HepG2 (cell line): ENCODE measurements at regions not wholly inside any gene's neighbourhood (a gene's known extent, or its start where the extent isn't known, plus 50 kb on each side); places are given as distances from the start of the nearest gene placed in this dataset.

Source experiments
- ATAC-seq: fragments of 200-7000 bp; cut with Tn5 transposase; 3 replicates; pipeline ENCODE4 v1.9.1; 2020; ENCODE audit warnings: mild to moderate bottlenecking, moderate library complexity
- BruUV-seq: library from RNA; stranded (reverse); fragments of 400-500 nt; replicated peaks from 2 replicates; lab custom pipeline; 2021; lab: Mats Ljungman, UMichigan
- CTCF ChIA-PET: fragments of 300-600 bp; formaldehyde crosslinking; extraction: SDS; loops from one replicate; lab custom pipeline; 2021; ENCODE audit warnings: low total read pairs, inconsistent platforms, low intra/inter-chr PET ratio; lab: Yijun Ruan, JAX
- POLR2A ChIA-PET: fragments of 350-600 bp; sonication (Branson Sonifier 250); formaldehyde crosslinking; loops from one replicate; lab custom pipeline; 2020; ENCODE audit warnings: antibody characterized with exemption, inconsistent platforms; lab: Yijun Ruan, JAX
- DNase-seq: peaks from one replicate; pipeline ENCODE4 v3.0.0-alpha.2; 2015; ENCODE audit warnings: low spot score
- FAIRE-seq: peaks from 3 replicates; lab custom pipeline; 2011; peaks lifted over from hg19 to GRCh38; lab: Jason Lieb, UNC
- H2AFZ ChIP-seq: one replicate; pipeline ENCODE4 v1.6.1; 2011; ENCODE audit warnings: low read length, inconsistent platforms
- H3K27ac ChIP-seq: fragments of 300-600 bp; 3 replicates; pipeline ENCODE4 v1.8.0; 2011; ENCODE audit warnings: mixed run types, mild to moderate bottlenecking, mixed read lengths, low read length, inconsistent platforms; ENCODE audit not compliant: insufficient read depth; ENCODE audit errors: extremely low read length
- H3K27me3 ChIP-seq, 2 experiments: fragments of 200-600 bp in 1 of 2; 2 replicates in 1 of 2; 3 replicates in 1 of 2; pipeline versions ENCODE4 v1.6.0 to v1.8.0; 2011; ENCODE audit warnings: low read length in 2 of 2, mild to moderate bottlenecking in 2 of 2, moderate library complexity in 2 of 2, inconsistent platforms in 1 of 2; ENCODE audit not compliant: insufficient read depth in 2 of 2, control insufficient read depth in 1 of 2
- H3K36me3 ChIP-seq, 2 experiments: fragments of 200-600 bp in 1 of 2; replicated peaks in 1 of 2; 2 replicates in 1 of 2; 3 replicates in 1 of 2; pipeline versions ENCODE4 v1.5.1 to v1.8.0; 2011; ENCODE audit warnings: low read length in 2 of 2, inconsistent platforms in 1 of 2; ENCODE audit not compliant: insufficient read depth in 2 of 2, control insufficient read depth in 1 of 2
- H3K4me1 ChIP-seq: 2 replicates; pipeline ENCODE4 v1.5.1; 2012; ENCODE audit warnings: low read length, inconsistent platforms; ENCODE audit not compliant: insufficient read depth
- H3K4me2 ChIP-seq: 2 replicates; pipeline ENCODE4 v1.6.0; 2011; ENCODE audit warnings: low read depth, low read length, inconsistent platforms
- H3K4me3 ChIP-seq, 3 experiments: fragments of 200-600 bp in 1 of 3; sonication (generic), shearing (Covaris generic) in 1 of 3; replicated peaks in 1 of 3; 2 replicates each; pipeline ENCODE4 v1.5.1; 2011 to 2016; ENCODE audit warnings: low read length in 3 of 3, inconsistent platforms in 2 of 3, low read depth in 2 of 3, mild to moderate bottlenecking in 2 of 3, control low read depth in 1 of 3, mixed read lengths in 1 of 3; ENCODE audit not compliant: insufficient read depth in 1 of 3
- H3K79me2 ChIP-seq: one replicate; pipeline ENCODE4 v1.6.1; 2011; ENCODE audit warnings: low read length, inconsistent platforms; ENCODE audit not compliant: insufficient read depth
- H3K9ac ChIP-seq: 2 replicates; pipeline ENCODE4 v1.6.0; 2011; ENCODE audit warnings: mild to moderate bottlenecking, low read depth, low read length, inconsistent platforms; ENCODE audit not compliant: insufficient read depth
- H3K9me3 ChIP-seq: 2 replicates; pipeline ENCODE4 v1.5.1; 2012; ENCODE audit warnings: mild to moderate bottlenecking, low read length
- H4K20me1 ChIP-seq: 2 replicates; pipeline ENCODE4 v1.6.0; 2011; ENCODE audit warnings: inconsistent platforms, mild to moderate bottlenecking, low read length, moderate library complexity; ENCODE audit not compliant: insufficient read depth
- ATRX ChIP-seq: sonication (generic); formaldehyde crosslinking; IDR thresholded peaks from 2 replicates; pipeline ENCODE4 v1.4.0; 2020; ENCODE audit warnings: missing genetic modification reagents, borderline replicate concordance
- HNRNPUL1 ChIP-seq: fragments of 200-400 bp; formaldehyde crosslinking; IDR thresholded peaks from 2 replicates; pipeline ENCODE4 v1.6.1; 2017; ENCODE audit warnings: low read depth, mild to moderate bottlenecking, low read length, moderate library complexity
- HOXA5 ChIP-seq: sonication (generic); formaldehyde crosslinking; IDR thresholded peaks from 2 replicates; pipeline ENCODE4 v1.4.0; 2020; ENCODE audit warnings: missing genetic modification reagents
- MXI1 ChIP-seq: IDR thresholded peaks from 3 replicates; pipeline ENCODE4 v1.6.1; 2012; ENCODE audit warnings: low read depth, low read length, inconsistent platforms, borderline replicate concordance
- NFKBIZ ChIP-seq: IDR thresholded peaks from 2 replicates; pipeline ENCODE4 v1.6.1; 2018; ENCODE audit warnings: missing genetic modification reagents, missing compliant biosample characterization
- NR1H2 ChIP-seq: sonication (generic); formaldehyde crosslinking; IDR thresholded peaks from 2 replicates; pipeline ENCODE4 v1.8.1; 2022; ENCODE audit warnings: low read depth, missing genetic modification reagents, borderline replicate concordance
- SMAD3 ChIP-seq: sonication (generic); formaldehyde crosslinking; IDR thresholded peaks from 2 replicates; pipeline ENCODE4 v1.4.0; 2020; ENCODE audit warnings: missing genetic modification reagents
- SRSF1 ChIP-seq: fragments of 200-400 bp; formaldehyde crosslinking; optimal IDR thresholded peaks from 2 replicates; pipeline ENCODE3; 2017; ENCODE audit warnings: mild to moderate bottlenecking, low read depth, low read length, moderate library complexity
- ZEB1 ChIP-seq: IDR thresholded peaks from 2 replicates; pipeline ENCODE4 v1.6.1; 2012; ENCODE audit warnings: mild to moderate bottlenecking, low read depth, inconsistent platforms; ENCODE audit not compliant: insufficient replicate concordance
- ZMYM2 ChIP-seq: sonication (generic); formaldehyde crosslinking; IDR thresholded peaks from 2 replicates; pipeline ENCODE4 v1.8.0; 2022; ENCODE audit warnings: mild to moderate bottlenecking, missing genetic modification reagents
- ZMYM3 ChIP-seq: sonication (generic); formaldehyde crosslinking; IDR thresholded peaks from 2 replicates; pipeline ENCODE4 v1.5.1; 2020; ENCODE audit warnings: mild to moderate bottlenecking, missing genetic modification reagents
- ZNF564 ChIP-seq: sonication (generic); formaldehyde crosslinking; IDR thresholded peaks from 2 replicates; pipeline ENCODE4 v1.8.1; 2023; ENCODE audit warnings: mild to moderate bottlenecking, missing genetic modification reagents
- ZNF839 ChIP-seq: sonication (generic); formaldehyde crosslinking; IDR thresholded peaks from 2 replicates; pipeline ENCODE4 v1.4.0; 2020; ENCODE audit warnings: missing genetic modification reagents, mild to moderate bottlenecking, borderline replicate concordance
- ZSCAN22 ChIP-seq: sonication (generic); formaldehyde crosslinking; IDR thresholded peaks from 2 replicates; pipeline ENCODE4 v1.4.0; 2020; ENCODE audit warnings: mild to moderate bottlenecking, missing genetic modification reagents
- WGBS: methylation state at CpG from one replicate; pipeline ENCODE4 v1.1.6; 2017; ENCODE audit warnings: low lambda C conversion rate; 5-methylcytosine and 5-hydroxymethylcytosine counted together
- in situ Hi-C: cut with HindIII; loops from 2 replicates; pipeline ENCODE4 v1.10.0; 2017; ENCODE audit warnings: low pct_unique_long_range_greater_than_20kb; ENCODE audit not compliant: extremely low pct_ligation_motif_present
- intact Hi-C: fragments of 100-400 bp; cut with micrococcal nuclease; formaldehyde crosslinking; loops from one replicate; pipeline ENCODE4 v1.10.0; 2022; ENCODE audit not compliant: unreplicated experiment
- TF ChIP-seq, protein P1 (sequence below): sonication (generic); formaldehyde crosslinking; IDR thresholded peaks from 2 replicates; pipeline ENCODE4 v1.8.0; 2022; ENCODE audit warnings: mild to moderate bottlenecking, missing genetic modification reagents, moderate library complexity
- TF ChIP-seq, protein P2 (sequence below): IDR thresholded peaks from 2 replicates; pipeline ENCODE4 v1.6.1; 2016; ENCODE audit warnings: low read depth, control low read depth
- TF ChIP-seq, protein P3 (sequence below): sonication (generic); formaldehyde crosslinking; IDR thresholded peaks from 2 replicates; pipeline ENCODE4 v1.4.0; 2020; ENCODE audit warnings: missing genetic modification reagents

DNA sequence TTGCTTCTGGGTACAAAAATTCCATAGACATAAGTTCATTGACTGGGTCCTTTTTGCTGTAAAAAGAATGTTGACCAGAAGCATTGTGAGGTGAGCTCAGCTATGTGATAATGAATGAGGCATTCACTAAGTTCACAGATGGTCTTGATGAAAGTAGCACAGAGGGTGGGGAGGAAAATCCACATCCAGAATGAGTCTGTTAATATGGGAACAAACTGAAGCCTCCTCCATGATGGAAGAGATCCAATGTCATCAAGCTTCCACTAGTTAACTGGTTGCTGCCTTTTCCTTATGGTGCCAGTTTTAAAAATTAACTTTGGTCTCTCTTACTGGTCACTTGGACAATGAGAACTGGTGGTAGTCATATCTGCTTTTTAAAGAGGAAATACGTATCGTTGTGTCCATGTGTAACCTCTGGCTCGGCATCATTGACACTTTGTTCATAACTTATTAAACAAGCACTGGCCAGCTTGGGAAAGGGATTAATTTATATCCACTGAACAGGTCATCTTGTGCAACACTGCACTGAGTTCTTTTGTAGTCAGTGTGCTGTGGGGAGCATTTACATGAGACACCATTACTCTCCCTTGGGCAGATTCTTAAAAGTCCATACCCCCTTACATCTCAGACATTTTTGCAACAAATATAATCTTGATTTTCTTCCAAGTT lies 88.6 kb downstream of the ADAMTS1 start:
- Histone ChIP-seq H4K20me1 (no peaks in the 10 kb centered on the region), H3K27me3 (no peaks in the 10 kb centered on the region), H3K79me2 (no peaks in the 10 kb centered on the region), H3K4me3 (no peak overlapping the region), H3K9ac (no peak overlapping the region), H3K9me3 (peaks cover 50% of the 10 kb centered on the region), H3K4me1 (no peaks in the 10 kb centered on the region), H3K4me2 (no peak overlapping the region), H2AFZ (no peak overlapping the region), H3K36me3 (no peaks in the 10 kb centered on the region), H3K27ac (no peak overlapping the region)
- TF ChIP-seq NR1H2 (CRISPR knock-in tag) (no peak), ZEB1 (no peak), SRSF1 (no peak), SMAD3 (CRISPR knock-in tag) (no peak), MXI1 (no peak), ATRX (CRISPR knock-in tag) (no peak), ZNF564 (CRISPR knock-in tag) (no peak), ZMYM3 (CRISPR knock-in tag) (no peak)
- no peak for ATAC-seq
- in situ Hi-C loops (no loop called here), intact Hi-C loops (no loop called here)
- POLR2A ChIA-PET: no interaction called here
- BruUV-seq: no TSS peak
- WGBS: 0% methylated on average over 3 of the region's 3 CpGs
- no peak for FAIRE-seq
- CTCF ChIA-PET: no interaction called here
- DNase-seq: no peak

DNA sequence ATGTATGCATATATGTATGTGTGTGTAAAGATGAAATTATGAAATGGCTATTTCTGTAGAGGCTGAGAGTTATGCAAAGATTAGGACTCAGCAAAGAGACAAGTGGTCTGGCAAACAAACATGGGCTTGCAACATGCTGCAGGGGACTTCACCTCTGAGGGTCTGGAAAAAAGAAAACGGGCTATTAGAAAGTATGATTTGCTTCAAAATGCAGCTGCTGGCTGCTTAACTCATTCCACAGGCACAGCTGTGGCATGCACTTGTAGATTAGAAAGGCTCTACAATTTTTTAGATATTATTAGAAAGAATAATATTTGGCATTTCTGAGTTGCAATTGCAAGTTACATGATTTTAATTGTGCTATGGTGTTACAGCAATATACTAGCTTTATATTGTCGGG lies 90.4 kb downstream of the ADAMTS1 start:
- DNase-seq (no peak), ATAC-seq (no peak), FAIRE-seq (no peak)
- Histone ChIP-seq H3K9me3 (peaks cover 36% of the 10 kb centered on the region), H2AFZ (no peak overlapping the region), H3K4me1 (no peaks in the 10 kb centered on the region), H3K4me2 (no peak overlapping the region), H4K20me1 (no peaks in the 10 kb centered on the region), H3K27ac (no peak overlapping the region), H3K9ac (no peak overlapping the region), H3K79me2 (no peaks in the 10 kb centered on the region), H3K36me3 (no peaks in the 10 kb centered on the region), H3K4me3 (no peak overlapping the region), H3K27me3 (no peaks in the 10 kb centered on the region)
- no TSS peak for BruUV-seq
- intact Hi-C loops (no loop called here), in situ Hi-C loops (no loop called here)
- POLR2A ChIA-PET: no interaction called here
- 0% methylated on average over 2 of the region's 2 CpGs for WGBS
- CTCF ChIA-PET: no interaction called here
- TF ChIP-seq, protein P1, sequence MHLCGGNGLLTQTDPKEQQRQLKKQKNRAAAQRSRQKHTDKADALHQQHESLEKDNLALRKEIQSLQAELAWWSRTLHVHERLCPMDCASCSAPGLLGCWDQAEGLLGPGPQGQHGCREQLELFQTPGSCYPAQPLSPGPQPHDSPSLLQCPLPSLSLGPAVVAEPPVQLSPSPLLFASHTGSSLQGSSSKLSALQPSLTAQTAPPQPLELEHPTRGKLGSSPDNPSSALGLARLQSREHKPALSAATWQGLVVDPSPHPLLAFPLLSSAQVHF: no peak
- TF ChIP-seq ZSCAN22 (no peak), ZMYM2 (CRISPR knock-in tag) (no peak), NFKBIZ (CRISPR knock-in tag) (no peak), HOXA5 (CRISPR knock-in tag) (no peak), HNRNPUL1 (no peak), ZNF839 (CRISPR knock-in tag) (no peak)
- TF ChIP-seq, protein P2, sequence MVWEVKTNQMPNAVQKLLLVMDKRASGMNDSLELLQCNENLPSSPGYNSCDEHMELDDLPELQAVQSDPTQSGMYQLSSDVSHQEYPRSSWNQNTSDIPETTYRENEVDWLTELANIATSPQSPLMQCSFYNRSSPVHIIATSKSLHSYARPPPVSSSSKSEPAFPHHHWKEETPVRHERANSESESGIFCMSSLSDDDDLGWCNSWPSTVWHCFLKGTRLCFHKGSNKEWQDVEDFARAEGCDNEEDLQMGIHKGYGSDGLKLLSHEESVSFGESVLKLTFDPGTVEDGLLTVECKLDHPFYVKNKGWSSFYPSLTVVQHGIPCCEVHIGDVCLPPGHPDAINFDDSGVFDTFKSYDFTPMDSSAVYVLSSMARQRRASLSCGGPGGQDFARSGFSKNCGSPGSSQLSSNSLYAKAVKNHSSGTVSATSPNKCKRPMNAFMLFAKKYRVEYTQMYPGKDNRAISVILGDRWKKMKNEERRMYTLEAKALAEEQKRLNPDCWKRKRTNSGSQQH (CRISPR knock-in tag): no peak
- TF ChIP-seq, protein P3, sequence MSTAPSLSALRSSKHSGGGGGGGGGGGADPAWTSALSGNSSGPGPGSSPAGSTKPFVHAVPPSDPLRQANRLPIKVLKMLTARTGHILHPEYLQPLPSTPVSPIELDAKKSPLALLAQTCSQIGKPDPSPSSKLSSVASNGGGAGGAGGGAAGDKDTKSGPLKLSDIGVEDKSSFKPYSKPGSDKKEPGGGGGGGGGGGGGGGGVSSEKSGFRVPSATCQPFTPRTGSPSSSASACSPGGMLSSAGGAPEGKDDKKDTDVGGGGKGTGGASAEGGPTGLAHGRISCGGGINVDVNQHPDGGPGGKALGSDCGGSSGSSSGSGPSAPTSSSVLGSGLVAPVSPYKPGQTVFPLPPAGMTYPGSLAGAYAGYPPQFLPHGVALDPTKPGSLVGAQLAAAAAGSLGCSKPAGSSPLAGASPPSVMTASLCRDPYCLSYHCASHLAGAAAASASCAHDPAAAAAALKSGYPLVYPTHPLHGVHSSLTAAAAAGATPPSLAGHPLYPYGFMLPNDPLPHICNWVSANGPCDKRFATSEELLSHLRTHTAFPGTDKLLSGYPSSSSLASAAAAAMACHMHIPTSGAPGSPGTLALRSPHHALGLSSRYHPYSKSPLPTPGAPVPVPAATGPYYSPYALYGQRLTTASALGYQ: no peak
